NCI-H446 (cell line): ENCODE measurements at regions not wholly inside any gene's neighbourhood (a gene's known extent, or its start where the extent isn't known, plus 50 kb on each side); places are given as distances from the start of the nearest gene placed in this dataset.
"Not testable (repeated sequence)": the region's sequence is repeated elsewhere in the genome, so short reads cannot be mapped to it uniquely, and the experiment has no call there.

Experiments
- DNase-seq, 2 experiments: peaks; one replicate each; lab custom pipeline; 2025; lab: John Stamatoyannopoulos, UW

GRCh38 chr15:38002883-38003477, 68.5 kb downstream of the TMCO5A start:
- peak in 1 of 2 experiments; percentile 36 for DNase-seq

GRCh38 chr15:38004218-38004861, 69.9 kb downstream of the TMCO5A start:
- no peak for DNase-seq

GRCh38 chr15:38005953-38006808, 71.7 kb downstream of the TMCO5A start:
- no peak for DNase-seq

- no peak for DNase-seq
These were observed 76.0 kb downstream of the TMCO5A start for GRCh38 chr15:38010395-38010794.

GRCh38 chr15:38012894-38013293, 78.5 kb downstream of the TMCO5A start:
- no peak for DNase-seq

GRCh38 chr15:38017721-38018120, 83.3 kb downstream of the TMCO5A start:
- DNase-seq = no peak

GRCh38 chr15:38019066-38019465, 84.6 kb downstream of the TMCO5A start:
- DNase-seq = no peak

- DNase-seq = no peak
These were observed 86.8 kb downstream of the TMCO5A start for GRCh38 chr15:38021259-38021658.

- no peak for DNase-seq
These were observed 90.1 kb downstream of the TMCO5A start for GRCh38 chr15:38024293-38025091.

- not testable (repeated sequence) for DNase-seq
These were observed 91.2 kb downstream of the TMCO5A start for GRCh38 chr15:38025656-38026055.

- no peak for DNase-seq
These were observed 94.4 kb downstream of the TMCO5A start for GRCh38 chr15:38028869-38029268.

- DNase-seq = no peak
These were observed 95.3 kb downstream of the TMCO5A start for GRCh38 chr15:38029736-38030135.

GRCh38 chr15:38030609-38031008, 96.2 kb downstream of the TMCO5A start:
- DNase-seq = no peak

- no peak for DNase-seq
These were observed 101.3 kb downstream of the TMCO5A start for GRCh38 chr15:38035701-38036100.

GRCh38 chr15:38036790-38037338, 102.4 kb downstream of the TMCO5A start:
- DNase-seq = no peak

GRCh38 chr15:38038659-38039442, 104.4 kb downstream of the TMCO5A start:
- DNase-seq = no peak

- DNase-seq = no peak
These were observed 106.2 kb downstream of the TMCO5A start for GRCh38 chr15:38040615-38041014.

- no peak for DNase-seq
These were observed 107.1 kb downstream of the TMCO5A start for GRCh38 chr15:38041576-38041975.

GRCh38 chr15:38042211-38042610, 107.8 kb downstream of the TMCO5A start:
- no peak for DNase-seq

- DNase-seq = no peak
These were observed 108.4 kb downstream of the TMCO5A start for GRCh38 chr15:38042707-38043445.
